HEK293T (cell line): ENCODE measurements at regions not wholly inside any gene's neighbourhood (a gene's known extent, or its start where the extent isn't known, plus 50 kb on each side); places are given as distances from the start of the nearest gene placed in this dataset.

Experiments used
- L3MBTL2 ChIP-seq: fragments of 450-650 bp; conservative IDR thresholded peaks from 2 replicates; pipeline ENCODE4 v1.6.1; 2016; ENCODE audit warnings: mild to moderate bottlenecking
- SP1 ChIP-seq: fragments of 450-650 bp; IDR thresholded peaks from 2 replicates; pipeline ENCODE4 v1.6.1; 2017
- ZNF384 ChIP-seq: fragments of 450-650 bp; IDR thresholded peaks from 2 replicates; pipeline ENCODE4 v1.6.1; 2016

DNA sequence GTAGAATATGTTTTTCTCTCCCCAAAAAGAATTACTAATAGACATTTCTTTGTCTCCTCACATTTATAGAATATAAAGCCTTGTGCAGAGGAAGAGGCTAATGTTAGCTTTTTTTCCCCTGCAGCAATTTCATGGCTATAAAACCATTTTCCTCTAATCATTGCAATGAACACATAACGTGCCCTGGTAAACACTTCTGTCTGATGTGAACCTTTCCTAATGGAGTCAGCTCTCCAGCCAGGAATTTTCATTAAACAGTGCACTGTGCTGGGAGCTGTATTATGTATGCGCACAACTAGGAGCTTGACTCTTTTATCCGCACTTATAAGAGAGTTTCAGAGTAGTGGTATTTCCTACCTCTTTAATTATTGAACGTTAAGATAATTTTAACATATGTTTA lies 63.9 kb upstream of the SPATS2L start:
- TF ChIP-seq SP1 (no peak), L3MBTL2 (no peak), ZNF384 (no peak)
